GM12878 (cell line): ENCODE measurements at regions not wholly inside any gene's neighbourhood (a gene's known extent, or its start where the extent isn't known, plus 50 kb on each side); places are given as distances from the start of the nearest gene placed in this dataset.

Experiments
- CEBPB ChIP-seq, 2 experiments: fragments of 150-350 bp in 1 of 2; IDR thresholded peaks; 2 replicates each; pipeline ENCODE4 v1.6.1; 2012 to 2014; ENCODE audit warnings: low read depth in 2 of 2, low read length in 2 of 2, borderline replicate concordance in 1 of 2, inconsistent platforms in 1 of 2
- ESRRA ChIP-seq: IDR thresholded peaks from 2 replicates; pipeline ENCODE4 v1.6.1; 2012; ENCODE audit warnings: mild to moderate bottlenecking, low read length, improper control_type of control experiment
- EZH2 ChIP-seq: IDR thresholded peaks from 2 replicates; pipeline ENCODE4 v1.6.1; 2012; ENCODE audit warnings: low read depth, mild to moderate bottlenecking, control low read depth, inconsistent platforms, low read length, borderline replicate concordance; ENCODE audit not compliant: control insufficient read depth
- JUNB ChIP-seq: IDR thresholded peaks from 2 replicates; pipeline ENCODE4 v1.6.1; 2016; ENCODE audit warnings: antibody characterized with exemption, mild to moderate bottlenecking
- NR2C2 ChIP-seq: IDR thresholded peaks from 2 replicates; pipeline ENCODE4 v1.6.1; 2011; ENCODE audit warnings: borderline replicate concordance, low read depth; ENCODE audit not compliant: control insufficient read depth, insufficient read length
- POLR2A ChIP-seq: IDR thresholded peaks from 2 replicates; pipeline ENCODE4 v1.6.1; 2011; ENCODE audit warnings: low read depth, mild to moderate bottlenecking, low read length
- POLR2AphosphoS2 ChIP-seq: IDR thresholded peaks from 2 replicates; pipeline ENCODE4 v1.6.1; 2011; ENCODE audit warnings: low read depth, mild to moderate bottlenecking, low read length, improper control_type of control experiment, moderate library complexity
- POLR2AphosphoS5 ChIP-seq: IDR thresholded peaks from 2 replicates; pipeline ENCODE4 v1.6.1; 2011; ENCODE audit warnings: mild to moderate bottlenecking, low read length, inconsistent platforms
- TAF1 ChIP-seq: IDR thresholded peaks from 2 replicates; pipeline ENCODE4 v1.6.1; 2011; ENCODE audit warnings: mild to moderate bottlenecking, low read depth, low read length, borderline replicate concordance
- TCF7 ChIP-seq: IDR thresholded peaks from 2 replicates; pipeline ENCODE4 v1.6.1; 2014; ENCODE audit warnings: antibody characterized with exemption, borderline replicate concordance
- ZNF384 ChIP-seq: IDR thresholded peaks from 2 replicates; pipeline ENCODE4 v1.6.1; 2012; ENCODE audit warnings: low read depth, mild to moderate bottlenecking, low read length, improper control_type of control experiment, borderline replicate concordance
- TF ChIP-seq, protein P1 (sequence below), 3 experiments: IDR thresholded peaks in 2 of 3; conservative IDR thresholded peaks in 1 of 3; 2 replicates each; pipeline ENCODE4 v1.5.1; 2011; ENCODE audit warnings: low read depth in 3 of 3, low read length in 3 of 3, mild to moderate bottlenecking in 3 of 3, control low read depth in 2 of 3, moderate library complexity in 2 of 3, inconsistent platforms in 1 of 3, mixed read lengths in 1 of 3; ENCODE audit not compliant: control insufficient read depth in 2 of 3, insufficient read depth in 1 of 3; ENCODE audit errors: extremely low read depth in 1 of 3
- TF ChIP-seq, protein P2 (sequence below): IDR thresholded peaks from 2 replicates; pipeline ENCODE4 v1.6.1; 2012; ENCODE audit warnings: mild to moderate bottlenecking, low read depth, low read length

DNA sequence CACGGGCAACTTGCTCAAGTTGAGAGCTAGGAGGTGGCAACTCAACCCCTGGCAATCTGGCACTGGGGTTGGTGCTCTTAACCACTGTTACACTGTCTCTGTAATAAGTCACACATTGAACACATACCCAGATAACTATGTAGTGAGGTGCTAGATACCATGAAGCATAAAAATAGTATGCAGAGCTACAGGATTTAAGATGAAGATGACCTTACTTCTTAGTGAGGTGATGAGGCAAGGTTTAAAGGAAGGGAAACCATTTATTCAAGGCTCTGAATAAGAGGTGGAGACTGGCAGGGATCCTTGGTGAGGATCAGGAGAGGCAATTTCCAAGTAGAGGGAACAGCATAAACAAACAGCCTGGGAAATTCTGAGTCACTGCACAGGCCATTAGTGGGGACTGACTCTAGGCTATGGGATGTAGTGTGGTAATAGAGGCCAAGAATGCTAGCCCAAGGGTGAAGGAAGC lies 67.6 kb upstream of the NR3C1 start:
- TF ChIP-seq POLR2A, result no peak
- TF ChIP-seq ZNF384, result no peak
- TF ChIP-seq ESRRA, result no peak
- TF ChIP-seq, protein P1, sequence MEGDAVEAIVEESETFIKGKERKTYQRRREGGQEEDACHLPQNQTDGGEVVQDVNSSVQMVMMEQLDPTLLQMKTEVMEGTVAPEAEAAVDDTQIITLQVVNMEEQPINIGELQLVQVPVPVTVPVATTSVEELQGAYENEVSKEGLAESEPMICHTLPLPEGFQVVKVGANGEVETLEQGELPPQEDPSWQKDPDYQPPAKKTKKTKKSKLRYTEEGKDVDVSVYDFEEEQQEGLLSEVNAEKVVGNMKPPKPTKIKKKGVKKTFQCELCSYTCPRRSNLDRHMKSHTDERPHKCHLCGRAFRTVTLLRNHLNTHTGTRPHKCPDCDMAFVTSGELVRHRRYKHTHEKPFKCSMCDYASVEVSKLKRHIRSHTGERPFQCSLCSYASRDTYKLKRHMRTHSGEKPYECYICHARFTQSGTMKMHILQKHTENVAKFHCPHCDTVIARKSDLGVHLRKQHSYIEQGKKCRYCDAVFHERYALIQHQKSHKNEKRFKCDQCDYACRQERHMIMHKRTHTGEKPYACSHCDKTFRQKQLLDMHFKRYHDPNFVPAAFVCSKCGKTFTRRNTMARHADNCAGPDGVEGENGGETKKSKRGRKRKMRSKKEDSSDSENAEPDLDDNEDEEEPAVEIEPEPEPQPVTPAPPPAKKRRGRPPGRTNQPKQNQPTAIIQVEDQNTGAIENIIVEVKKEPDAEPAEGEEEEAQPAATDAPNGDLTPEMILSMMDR (IDR thresholded peaks at IDR 0.05 in 2 of 3, conservative IDR thresholded peaks at IDR 0.05 in 1 of 3; ENCODE audit: control insufficient read depth in 2 of 3, extremely low read depth in 1 of 3, insufficient read depth in 1 of 3, low read depth in 3 of 3, low read length in 3 of 3), result no peak
- TF ChIP-seq JUNB, result no peak
- no peak for TF ChIP-seq POLR2AphosphoS5
- TF ChIP-seq TAF1, result no peak
- TF ChIP-seq, protein P2, sequence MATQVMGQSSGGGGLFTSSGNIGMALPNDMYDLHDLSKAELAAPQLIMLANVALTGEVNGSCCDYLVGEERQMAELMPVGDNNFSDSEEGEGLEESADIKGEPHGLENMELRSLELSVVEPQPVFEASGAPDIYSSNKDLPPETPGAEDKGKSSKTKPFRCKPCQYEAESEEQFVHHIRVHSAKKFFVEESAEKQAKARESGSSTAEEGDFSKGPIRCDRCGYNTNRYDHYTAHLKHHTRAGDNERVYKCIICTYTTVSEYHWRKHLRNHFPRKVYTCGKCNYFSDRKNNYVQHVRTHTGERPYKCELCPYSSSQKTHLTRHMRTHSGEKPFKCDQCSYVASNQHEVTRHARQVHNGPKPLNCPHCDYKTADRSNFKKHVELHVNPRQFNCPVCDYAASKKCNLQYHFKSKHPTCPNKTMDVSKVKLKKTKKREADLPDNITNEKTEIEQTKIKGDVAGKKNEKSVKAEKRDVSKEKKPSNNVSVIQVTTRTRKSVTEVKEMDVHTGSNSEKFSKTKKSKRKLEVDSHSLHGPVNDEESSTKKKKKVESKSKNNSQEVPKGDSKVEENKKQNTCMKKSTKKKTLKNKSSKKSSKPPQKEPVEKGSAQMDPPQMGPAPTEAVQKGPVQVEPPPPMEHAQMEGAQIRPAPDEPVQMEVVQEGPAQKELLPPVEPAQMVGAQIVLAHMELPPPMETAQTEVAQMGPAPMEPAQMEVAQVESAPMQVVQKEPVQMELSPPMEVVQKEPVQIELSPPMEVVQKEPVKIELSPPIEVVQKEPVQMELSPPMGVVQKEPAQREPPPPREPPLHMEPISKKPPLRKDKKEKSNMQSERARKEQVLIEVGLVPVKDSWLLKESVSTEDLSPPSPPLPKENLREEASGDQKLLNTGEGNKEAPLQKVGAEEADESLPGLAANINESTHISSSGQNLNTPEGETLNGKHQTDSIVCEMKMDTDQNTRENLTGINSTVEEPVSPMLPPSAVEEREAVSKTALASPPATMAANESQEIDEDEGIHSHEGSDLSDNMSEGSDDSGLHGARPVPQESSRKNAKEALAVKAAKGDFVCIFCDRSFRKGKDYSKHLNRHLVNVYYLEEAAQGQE, result no peak
- TF ChIP-seq CEBPB (IDR thresholded peaks at IDR 0.05; ENCODE audit: borderline replicate concordance in 1 of 2, low read depth in 2 of 2, low read length in 2 of 2), result no peak
- no peak for TF ChIP-seq TCF7
- TF ChIP-seq NR2C2, result no peak
- TF ChIP-seq EZH2, result no peak
- TF ChIP-seq POLR2AphosphoS2, result no peak
